Keratinocyte (primary cell): ENCODE measurements at regions not wholly inside any gene's neighbourhood (a gene's known extent, or its start where the extent isn't known, plus 50 kb on each side); places are given as distances from the start of the nearest gene placed in this dataset.

Experiments
- DNase-seq: peaks from one replicate; pipeline ENCODE4 v3.0.0-alpha.2; 2011; ENCODE audit warnings: low read depth, missing footprints, low spot score
- FAIRE-seq: peaks from 2 replicates; lab custom pipeline; 2011; peaks lifted over from hg19 to GRCh38; lab: Jason Lieb, UNC
- H2AFZ ChIP-seq: 2 replicates; pipeline ENCODE4 v1.6.0; 2012; ENCODE audit warnings: low read length, control low read depth, inconsistent platforms; ENCODE audit not compliant: control insufficient read depth
- H3K27ac ChIP-seq: 2 replicates; pipeline ENCODE4 v1.5.1; 2011; ENCODE audit warnings: low read length; ENCODE audit not compliant: control insufficient read depth, insufficient read depth
- H3K27me3 ChIP-seq: 3 replicates; pipeline ENCODE4 v1.6.0; 2011; ENCODE audit warnings: low read length; ENCODE audit not compliant: control insufficient read depth, insufficient read depth; ENCODE audit errors: extremely low read depth
- H3K36me3 ChIP-seq, 2 experiments: 2 replicates in 1 of 2; 3 replicates in 1 of 2; pipeline ENCODE4 v1.5.1; 2011; ENCODE audit warnings: low read length in 2 of 2, mild to moderate bottlenecking in 1 of 2; ENCODE audit not compliant: control insufficient read depth in 2 of 2, insufficient read depth in 2 of 2; ENCODE audit errors: extremely low read depth in 1 of 2
- H3K4me1 ChIP-seq: 3 replicates; pipeline ENCODE4 v1.5.1; 2011; ENCODE audit warnings: low read length; ENCODE audit not compliant: control insufficient read depth, insufficient read depth; ENCODE audit errors: extremely low read depth
- H3K4me2 ChIP-seq: 3 replicates; pipeline ENCODE4 v1.6.0; 2011; ENCODE audit warnings: low read depth, low read length; ENCODE audit not compliant: control insufficient read depth, insufficient read depth; ENCODE audit errors: extremely low read depth
- H3K4me3 ChIP-seq, 3 experiments: fragments of 200-600 bp in 1 of 3; sonication (generic) in 1 of 3; 2 replicates in 2 of 3; 3 replicates in 1 of 3; pipeline ENCODE4 v1.5.1; 2011 to 2016; ENCODE audit warnings: low read length in 3 of 3, mild to moderate bottlenecking in 3 of 3, control low read depth in 2 of 3, inconsistent platforms in 1 of 3, low read depth in 1 of 3, mixed read lengths in 1 of 3, mixed run types in 1 of 3, moderate library complexity in 1 of 3; ENCODE audit not compliant: control insufficient read depth in 2 of 3, insufficient read depth in 2 of 3; ENCODE audit errors: extremely low read depth in 1 of 3
- H3K79me2 ChIP-seq: 2 replicates; pipeline ENCODE4 v1.6.0; 2012; ENCODE audit warnings: low read length; ENCODE audit not compliant: control insufficient read depth, insufficient read depth
- H3K9ac ChIP-seq: 3 replicates; pipeline ENCODE4 v1.6.0; 2011; ENCODE audit warnings: low read length; ENCODE audit not compliant: control insufficient read depth, insufficient read depth; ENCODE audit errors: extremely low read depth
- H3K9me1 ChIP-seq: 3 replicates; pipeline ENCODE4 v1.6.0; 2011; ENCODE audit warnings: low read length; ENCODE audit not compliant: control insufficient read depth, insufficient read depth; ENCODE audit errors: extremely low read depth
- H3K9me3 ChIP-seq: 2 replicates; pipeline ENCODE4 v1.5.1; 2012; ENCODE audit warnings: low read depth, low read length; ENCODE audit not compliant: control insufficient read depth
- H4K20me1 ChIP-seq: 3 replicates; pipeline ENCODE4 v1.6.0; 2011; ENCODE audit warnings: low read length; ENCODE audit not compliant: control insufficient read depth, insufficient read depth; ENCODE audit errors: extremely low read depth
- EZH2 ChIP-seq: IDR thresholded peaks from one replicate; pipeline ENCODE4 v1.6.1; 2012; ENCODE audit warnings: inconsistent platforms, mild to moderate bottlenecking, low read length, moderate library complexity
- dilution Hi-C: fragments of 300-500 bp; cut with MboI; formaldehyde crosslinking; loops from one replicate; pipeline ENCODE4 v1.7.0; 2020; ENCODE audit warnings: low sequenced_read_pairs; ENCODE audit not compliant: extremely low pct_ligation_motif_present
- TF ChIP-seq, protein P1 (sequence below), 3 experiments: IDR thresholded peaks in 1 of 3; conservative IDR thresholded peaks in 1 of 3; optimal IDR thresholded peaks in 1 of 3; 2 replicates in 2 of 3; 3 replicates in 1 of 3; pipeline versions ENCODE3 to v1.5.1; 2011; ENCODE audit warnings: low read length in 3 of 3, mild to moderate bottlenecking in 3 of 3, moderate library complexity in 2 of 3, control low read depth in 1 of 3, inconsistent platforms in 1 of 3; ENCODE audit not compliant: insufficient read depth in 2 of 3; ENCODE audit errors: extremely low read depth in 1 of 3

GRCh38 chr11:123308077-123308476, 113.0 kb upstream of the CLMP start:
- H3K4me3 ChIP-seq = no peak overlapping the region
- TF ChIP-seq, protein P1, sequence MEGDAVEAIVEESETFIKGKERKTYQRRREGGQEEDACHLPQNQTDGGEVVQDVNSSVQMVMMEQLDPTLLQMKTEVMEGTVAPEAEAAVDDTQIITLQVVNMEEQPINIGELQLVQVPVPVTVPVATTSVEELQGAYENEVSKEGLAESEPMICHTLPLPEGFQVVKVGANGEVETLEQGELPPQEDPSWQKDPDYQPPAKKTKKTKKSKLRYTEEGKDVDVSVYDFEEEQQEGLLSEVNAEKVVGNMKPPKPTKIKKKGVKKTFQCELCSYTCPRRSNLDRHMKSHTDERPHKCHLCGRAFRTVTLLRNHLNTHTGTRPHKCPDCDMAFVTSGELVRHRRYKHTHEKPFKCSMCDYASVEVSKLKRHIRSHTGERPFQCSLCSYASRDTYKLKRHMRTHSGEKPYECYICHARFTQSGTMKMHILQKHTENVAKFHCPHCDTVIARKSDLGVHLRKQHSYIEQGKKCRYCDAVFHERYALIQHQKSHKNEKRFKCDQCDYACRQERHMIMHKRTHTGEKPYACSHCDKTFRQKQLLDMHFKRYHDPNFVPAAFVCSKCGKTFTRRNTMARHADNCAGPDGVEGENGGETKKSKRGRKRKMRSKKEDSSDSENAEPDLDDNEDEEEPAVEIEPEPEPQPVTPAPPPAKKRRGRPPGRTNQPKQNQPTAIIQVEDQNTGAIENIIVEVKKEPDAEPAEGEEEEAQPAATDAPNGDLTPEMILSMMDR (optimal IDR thresholded peaks at IDR 0.05 in 1 of 3, IDR thresholded peaks at IDR 0.05 in 1 of 3, conservative IDR thresholded peaks at IDR 0.05 in 1 of 3; ENCODE audit: extremely low read depth in 1 of 3, insufficient read depth in 2 of 3, low read length in 3 of 3) = no peak
- no peak for TF ChIP-seq EZH2
- no peak overlapping the region for H2AFZ ChIP-seq
- no peaks in the 10 kb centered on the region for H3K36me3 ChIP-seq
- H3K79me2 ChIP-seq = no peaks in the 10 kb centered on the region
- H3K27ac ChIP-seq = no peak overlapping the region
- H3K4me2 ChIP-seq = no peak overlapping the region
- DNase-seq = no peak
- dilution Hi-C loops = no loop called here
- no peaks in the 10 kb centered on the region for H4K20me1 ChIP-seq
- no peaks in the 10 kb centered on the region for H3K9me1 ChIP-seq
- no peak overlapping the region for H3K9ac ChIP-seq
- no peak for FAIRE-seq
- peaks cover 17% of the 10 kb centered on the region for H3K27me3 ChIP-seq
- no peaks in the 10 kb centered on the region for H3K9me3 ChIP-seq
- H3K4me1 ChIP-seq = no peaks in the 10 kb centered on the region

DNA sequence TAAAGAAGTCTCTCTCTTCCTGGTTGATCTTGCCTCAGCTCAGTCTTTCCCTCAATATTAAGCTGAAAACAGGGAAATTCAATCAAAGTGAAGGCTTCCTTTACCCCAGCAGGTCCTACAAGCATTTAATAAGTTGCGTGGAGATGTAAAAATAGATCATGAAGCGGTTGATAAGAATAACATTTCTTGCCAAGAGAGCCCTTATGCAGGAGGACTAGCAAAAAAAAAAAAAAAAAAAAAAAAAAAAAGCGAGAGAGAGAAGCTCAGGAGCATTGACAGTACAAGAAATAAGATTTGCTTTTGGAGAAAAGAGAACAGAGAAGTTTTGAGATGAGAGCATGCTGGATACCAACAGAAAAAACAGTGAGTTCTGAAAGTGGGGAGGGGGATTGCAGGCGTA, 112.2 kb upstream of the CLMP start:
- no peak overlapping the region for H3K9ac ChIP-seq
- peaks cover 24% of the 10 kb centered on the region for H3K27me3 ChIP-seq
- H3K4me1 ChIP-seq = peaks cover 7% of the 10 kb centered on the region
- no peaks in the 10 kb centered on the region for H4K20me1 ChIP-seq
- H3K9me3 ChIP-seq = no peaks in the 10 kb centered on the region
- H2AFZ ChIP-seq = no peak overlapping the region
- H3K27ac ChIP-seq = no peak overlapping the region
- H3K9me1 ChIP-seq = no peaks in the 10 kb centered on the region
- no peaks in the 10 kb centered on the region for H3K79me2 ChIP-seq
- H3K4me3 ChIP-seq = no peak overlapping the region
- no peaks in the 10 kb centered on the region for H3K36me3 ChIP-seq
- FAIRE-seq = no peak
- dilution Hi-C loops = no loop called here
- TF ChIP-seq EZH2 = no peak
- TF ChIP-seq, protein P1 (optimal IDR thresholded peaks at IDR 0.05 in 1 of 3, IDR thresholded peaks at IDR 0.05 in 1 of 3, conservative IDR thresholded peaks at IDR 0.05 in 1 of 3; ENCODE audit: extremely low read depth in 1 of 3, insufficient read depth in 2 of 3, low read length in 3 of 3) = no peak
- no peak overlapping the region for H3K4me2 ChIP-seq
- DNase-seq = no peak
